ENCODE measurements at regions not wholly inside any gene's neighbourhood (a gene's known extent, or its start where the extent isn't known, plus 50 kb on each side); places are given as distances from the start of the nearest gene placed in this dataset.

- no peak overlapping the region for H3K27ac ChIP-seq (ENCODE audit: low read length)
- no peaks in the 10 kb centered on the region for H3K36me3 ChIP-seq (ENCODE audit: insufficient read depth, low read length)
- no peak overlapping the region for H3K4me2 ChIP-seq (ENCODE audit: low read length)
- H3K79me2 ChIP-seq (replicated peaks; ENCODE audit: insufficient read depth, low read length) = no peaks in the 10 kb centered on the region
- H3K9ac ChIP-seq (ENCODE audit: low read length) = no peak overlapping the region
- H3K4me3 ChIP-seq (ENCODE audit: low read length) = no peak overlapping the region
- no peaks in the 10 kb centered on the region for H4K20me1 ChIP-seq (ENCODE audit: insufficient read depth)
- no peak overlapping the region for H2AFZ ChIP-seq (ENCODE audit: low read depth, low read length)
- no peaks in the 10 kb centered on the region for H3F3A ChIP-seq (ENCODE audit: insufficient read depth, low read length, poor library complexity, severe bottlenecking)
- no peak for TF ChIP-seq EP300 (conservative IDR thresholded peaks at IDR 0.05; ENCODE audit: poor library complexity, severe bottlenecking)
- no peak for TF ChIP-seq EZH2 (IDR thresholded peaks at IDR 0.05; ENCODE audit: borderline replicate concordance, insufficient read depth, low read length, poor library complexity, severe bottlenecking)
- TF ChIP-seq TAF1 (IDR thresholded peaks at IDR 0.05; ENCODE audit: low read depth) = no peak
- no peak for TF ChIP-seq REST (IDR thresholded peaks at IDR 0.05; ENCODE audit: borderline replicate concordance)
- no peak for TF ChIP-seq MXI1 (conservative IDR thresholded peaks at IDR 0.05; ENCODE audit: poor library complexity, severe bottlenecking)
- TF ChIP-seq POLR2AphosphoS5 (IDR thresholded peaks at IDR 0.05) = no peak
- TF ChIP-seq SMC3 (conservative IDR thresholded peaks at IDR 0.05; ENCODE audit: poor library complexity) = no peak
- no peak for TF ChIP-seq CTCF (IDR thresholded peaks at IDR 0.05; ENCODE audit: poor library complexity, severe bottlenecking)
- no peak for TF ChIP-seq RAD21 (conservative IDR thresholded peaks at IDR 0.05)
- no peaks in the 10 kb centered on the region for H3K9me3 ChIP-seq (ENCODE audit: low read length)
- H3K9me2 ChIP-seq (ENCODE audit: insufficient read depth, low read length) = no peaks in the 10 kb centered on the region
- H3K27me3 ChIP-seq (ENCODE audit: insufficient read depth, low read depth, low read length) = no peaks in the 10 kb centered on the region
Observed at GRCh38 chr4:117777721-117778120, 256.6 kb upstream of the NDST3 start.

DNA sequence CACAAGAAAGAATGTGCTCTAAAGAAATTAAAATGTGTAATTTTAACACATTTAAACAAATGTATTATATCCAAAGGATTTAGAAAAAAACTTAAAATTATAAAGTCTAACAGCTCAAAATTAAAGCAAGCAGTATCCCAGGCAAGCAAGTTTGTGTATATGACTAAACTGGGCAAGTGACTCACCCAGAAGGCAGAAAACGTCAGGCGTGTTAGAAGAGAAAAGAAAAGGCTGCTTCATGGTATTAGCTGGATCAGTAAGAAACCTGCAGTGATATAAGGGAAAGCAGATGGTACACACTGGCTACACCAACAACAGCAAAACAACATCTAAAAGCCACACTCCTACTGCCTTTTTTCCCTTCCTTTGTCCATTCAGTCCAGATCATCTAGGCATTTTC is 250.6 kb upstream of the NDST3 start:
- Histone ChIP-seq H3K9ac (ENCODE audit: low read length) (no peak overlapping the region), H2AFZ (ENCODE audit: low read depth, low read length) (no peak overlapping the region), H3K79me2 (replicated peaks; ENCODE audit: insufficient read depth, low read length) (no peaks in the 10 kb centered on the region), H3K36me3 (ENCODE audit: insufficient read depth, low read length) (no peaks in the 10 kb centered on the region), H3K27me3 (ENCODE audit: insufficient read depth, low read depth, low read length) (no peaks in the 10 kb centered on the region), H3F3A (ENCODE audit: insufficient read depth, low read length, poor library complexity, severe bottlenecking) (no peaks in the 10 kb centered on the region), H3K4me2 (ENCODE audit: low read length) (no peak overlapping the region), H3K9me3 (ENCODE audit: low read length) (no peaks in the 10 kb centered on the region), H3K9me2 (ENCODE audit: insufficient read depth, low read length) (no peaks in the 10 kb centered on the region), H4K20me1 (ENCODE audit: insufficient read depth) (no peaks in the 10 kb centered on the region), H3K27ac (ENCODE audit: low read length) (no peak overlapping the region), H3K4me3 (ENCODE audit: low read length) (no peak overlapping the region)
- no peak for TF ChIP-seq SMC3 (conservative IDR thresholded peaks at IDR 0.05; ENCODE audit: poor library complexity)

- Histone ChIP-seq H3K9me2 (ENCODE audit: insufficient read depth, low read length) (no peaks in the 10 kb centered on the region), H3K9me3 (ENCODE audit: low read length) (no peaks in the 10 kb centered on the region), H3K4me2 (ENCODE audit: low read length) (no peak overlapping the region), H3K4me3 (ENCODE audit: low read length) (no peak overlapping the region), H3K27me3 (ENCODE audit: insufficient read depth, low read depth, low read length) (no peaks in the 10 kb centered on the region), H3K79me2 (replicated peaks; ENCODE audit: insufficient read depth, low read length) (no peaks in the 10 kb centered on the region), H3F3A (ENCODE audit: insufficient read depth, low read length, poor library complexity, severe bottlenecking) (no peaks in the 10 kb centered on the region), H3K9ac (ENCODE audit: low read length) (no peak overlapping the region), H3K36me3 (ENCODE audit: insufficient read depth, low read length) (no peaks in the 10 kb centered on the region), H2AFZ (ENCODE audit: low read depth, low read length) (no peak overlapping the region), H3K27ac (ENCODE audit: low read length) (no peak overlapping the region), H4K20me1 (ENCODE audit: insufficient read depth) (no peaks in the 10 kb centered on the region)
- TF ChIP-seq REST (IDR thresholded peaks at IDR 0.05; ENCODE audit: borderline replicate concordance) (no peak), CTCF (IDR thresholded peaks at IDR 0.05; ENCODE audit: poor library complexity, severe bottlenecking) (no peak), EZH2 (IDR thresholded peaks at IDR 0.05; ENCODE audit: borderline replicate concordance, insufficient read depth, low read length, poor library complexity, severe bottlenecking) (no peak), EP300 (conservative IDR thresholded peaks at IDR 0.05; ENCODE audit: poor library complexity, severe bottlenecking) (no peak), MXI1 (conservative IDR thresholded peaks at IDR 0.05; ENCODE audit: poor library complexity, severe bottlenecking) (no peak)
Observed at GRCh38 chr4:117784266-117784665, 250.0 kb upstream of the NDST3 start.
